Mucosa of rectum (tissue), 2 donors: ENCODE measurements at regions not wholly inside any gene's neighbourhood (a gene's known extent, or its start where the extent isn't known, plus 50 kb on each side); places are given as distances from the start of the nearest gene placed in this dataset.

ENCODE experiments used
- H3K27ac ChIP-seq, 2 donors: one replicate each; pipeline ENCODE4 v1.7.0; 2013; ENCODE audit warnings: inconsistent platforms in 2 of 2, low read depth in 2 of 2, low read length in 2 of 2
- H3K27me3 ChIP-seq, 2 donors: one replicate each; pipeline ENCODE4 v1.7.0; 2013; ENCODE audit warnings: low read length in 2 of 2; ENCODE audit not compliant: control insufficient read depth in 2 of 2, insufficient read depth in 2 of 2
- H3K36me3 ChIP-seq, 2 donors: one replicate each; pipeline ENCODE4 v1.7.0; 2013; ENCODE audit warnings: low read length in 2 of 2; ENCODE audit not compliant: control insufficient read depth in 2 of 2, insufficient read depth in 2 of 2
- H3K4me1 ChIP-seq, 2 donors: one replicate each; pipeline ENCODE4 v1.7.0; 2013; ENCODE audit warnings: low read length in 2 of 2, mild to moderate bottlenecking in 1 of 2; ENCODE audit not compliant: control insufficient read depth in 2 of 2, insufficient read depth in 2 of 2
- H3K4me3 ChIP-seq, 2 donors: one replicate each; pipeline ENCODE4 v1.7.0; 2013; ENCODE audit warnings: low read length in 2 of 2
- H3K9ac ChIP-seq, 2 donors: one replicate each; pipeline ENCODE4 v1.7.0; 2013; ENCODE audit warnings: low read length in 2 of 2, low read depth in 1 of 2, mild to moderate bottlenecking in 1 of 2
- H3K9me3 ChIP-seq, 2 donors: one replicate each; pipeline ENCODE4 v1.7.0; 2013; ENCODE audit warnings: low read length in 2 of 2; ENCODE audit not compliant: control insufficient read depth in 2 of 2
- donor health status: healthy.
- donor health status: Normal muscosa, but diverticular disease.

DNA sequence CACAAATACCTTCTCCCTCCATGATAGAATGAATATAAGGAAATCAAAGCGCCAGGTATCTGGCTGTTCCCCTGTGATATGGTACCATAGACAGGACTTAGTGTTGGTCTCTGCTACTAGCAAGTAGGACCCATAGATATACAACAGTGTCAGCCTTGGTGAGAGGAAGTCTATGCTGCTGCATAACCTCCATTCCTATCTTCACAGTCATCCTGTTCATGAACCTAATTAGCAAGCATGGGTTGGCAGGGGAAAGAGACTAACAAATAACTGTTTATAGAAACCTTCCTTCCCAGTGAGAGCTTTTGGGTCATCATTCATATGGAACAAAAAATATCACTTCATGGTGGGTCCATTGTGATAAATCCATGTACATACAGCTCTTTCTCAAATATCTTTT lies 188.9 kb upstream of the FAM98A start:
- Histone ChIP-seq H3K4me1 (no peaks in the 10 kb centered on the region), H3K4me3 (no peak overlapping the region), H3K9me3 (no peaks in the 10 kb centered on the region), H3K36me3 (no peaks in the 10 kb centered on the region), H3K27me3 (no peaks in the 10 kb centered on the region), H3K9ac (no peak overlapping the region), H3K27ac (no peak overlapping the region)

DNA sequence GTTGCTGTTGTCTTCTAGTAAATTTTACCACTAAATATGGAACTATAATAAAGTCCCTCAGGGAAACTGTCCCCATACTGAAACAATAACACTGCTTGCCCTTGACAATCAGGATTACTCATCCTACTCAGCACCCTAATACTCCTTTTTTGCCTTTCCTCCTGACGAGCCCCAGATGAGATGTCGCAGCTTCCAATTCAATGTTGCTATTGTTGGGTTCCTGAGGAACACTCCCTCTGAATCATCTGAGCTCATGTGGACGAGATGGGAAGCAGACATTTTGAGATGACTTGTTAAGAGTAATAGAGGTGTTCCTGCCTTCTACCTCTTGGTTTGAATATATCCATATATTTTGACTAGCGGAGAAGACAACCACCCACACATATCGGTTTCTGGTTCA lies 187.8 kb upstream of the FAM98A start:
- H3K36me3 ChIP-seq = no peaks in the 10 kb centered on the region
- no peaks in the 10 kb centered on the region for H3K9me3 ChIP-seq
- H3K27me3 ChIP-seq = no peaks in the 10 kb centered on the region
- H3K27ac ChIP-seq = no peak overlapping the region
- H3K4me3 ChIP-seq = no peak overlapping the region
- no peaks in the 10 kb centered on the region for H3K4me1 ChIP-seq
- no peak overlapping the region for H3K9ac ChIP-seq

DNA sequence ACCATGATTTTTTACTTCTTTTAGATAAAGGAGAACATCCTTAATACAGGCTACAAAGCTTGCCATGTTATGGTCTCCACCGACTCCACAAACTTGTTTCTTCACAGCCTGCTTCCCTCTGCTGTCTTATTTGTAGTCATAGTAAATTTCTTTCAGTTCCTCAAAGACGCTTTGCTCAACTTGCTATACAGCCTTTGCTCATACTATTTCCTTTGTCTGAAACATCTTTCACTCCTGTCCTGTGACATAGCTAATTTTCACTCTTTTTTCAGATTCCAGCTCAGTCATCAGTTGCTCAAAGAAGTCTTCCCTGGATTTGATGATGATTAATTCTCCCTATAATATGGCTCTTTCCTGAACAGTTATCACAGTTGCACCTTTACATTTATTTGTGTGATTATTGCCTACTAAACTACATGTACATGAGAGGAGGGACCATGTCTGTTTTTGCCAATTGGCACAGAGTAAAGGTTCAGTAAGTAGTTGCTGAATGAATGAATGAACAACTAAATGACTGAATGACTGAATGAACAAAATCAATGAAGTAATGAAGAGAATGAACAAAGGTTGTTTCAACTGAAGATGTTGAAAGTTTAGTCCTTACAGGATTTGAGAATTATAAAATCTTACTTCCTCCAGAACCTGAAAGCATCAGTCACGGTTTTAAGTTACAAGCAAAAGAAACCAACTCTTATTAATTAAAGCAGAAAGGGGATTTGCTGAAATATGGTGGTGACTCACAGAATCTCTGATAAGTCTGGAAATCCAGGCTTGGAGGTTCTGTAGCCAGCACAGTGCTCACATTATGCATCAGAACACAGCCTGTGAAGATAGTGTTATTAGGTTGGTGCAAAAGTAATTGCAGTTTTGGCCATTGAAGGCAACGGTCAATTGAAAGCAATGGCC lies 186.4 kb upstream of the FAM98A start:
- no peaks in the 10 kb centered on the region for H3K36me3 ChIP-seq
- H3K9me3 ChIP-seq = no peaks in the 10 kb centered on the region
- H3K4me3 ChIP-seq = no peak overlapping the region
- H3K9ac ChIP-seq = no peak overlapping the region
- no peaks in the 10 kb centered on the region for H3K4me1 ChIP-seq
- no peaks in the 10 kb centered on the region for H3K27me3 ChIP-seq
- H3K27ac ChIP-seq = no peak overlapping the region

DNA sequence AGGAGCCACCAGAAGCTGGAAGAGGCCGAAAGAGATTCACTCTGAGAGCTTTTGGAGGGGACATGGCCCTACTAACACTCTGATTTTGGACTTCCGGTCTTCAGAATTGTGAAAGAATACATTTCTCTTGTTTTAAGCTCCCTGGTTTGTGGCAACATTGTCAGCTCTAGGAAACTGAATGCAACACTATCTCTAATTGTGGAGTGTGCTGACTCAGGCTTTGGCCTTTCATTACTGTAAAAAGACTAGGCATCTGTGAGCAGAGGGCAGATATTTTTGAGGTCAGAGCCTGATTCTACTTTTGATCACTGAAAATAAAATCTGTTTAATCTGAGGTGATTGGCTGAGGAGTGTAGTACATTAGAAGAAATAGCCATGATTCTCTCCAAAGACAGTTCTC lies 185.4 kb upstream of the FAM98A start:
- Histone ChIP-seq H3K27ac (no peak overlapping the region), H3K27me3 (no peaks in the 10 kb centered on the region), H3K4me1 (no peaks in the 10 kb centered on the region), H3K9me3 (no peaks in the 10 kb centered on the region), H3K4me3 (no peak overlapping the region), H3K9ac (no peak overlapping the region), H3K36me3 (no peaks in the 10 kb centered on the region)

DNA sequence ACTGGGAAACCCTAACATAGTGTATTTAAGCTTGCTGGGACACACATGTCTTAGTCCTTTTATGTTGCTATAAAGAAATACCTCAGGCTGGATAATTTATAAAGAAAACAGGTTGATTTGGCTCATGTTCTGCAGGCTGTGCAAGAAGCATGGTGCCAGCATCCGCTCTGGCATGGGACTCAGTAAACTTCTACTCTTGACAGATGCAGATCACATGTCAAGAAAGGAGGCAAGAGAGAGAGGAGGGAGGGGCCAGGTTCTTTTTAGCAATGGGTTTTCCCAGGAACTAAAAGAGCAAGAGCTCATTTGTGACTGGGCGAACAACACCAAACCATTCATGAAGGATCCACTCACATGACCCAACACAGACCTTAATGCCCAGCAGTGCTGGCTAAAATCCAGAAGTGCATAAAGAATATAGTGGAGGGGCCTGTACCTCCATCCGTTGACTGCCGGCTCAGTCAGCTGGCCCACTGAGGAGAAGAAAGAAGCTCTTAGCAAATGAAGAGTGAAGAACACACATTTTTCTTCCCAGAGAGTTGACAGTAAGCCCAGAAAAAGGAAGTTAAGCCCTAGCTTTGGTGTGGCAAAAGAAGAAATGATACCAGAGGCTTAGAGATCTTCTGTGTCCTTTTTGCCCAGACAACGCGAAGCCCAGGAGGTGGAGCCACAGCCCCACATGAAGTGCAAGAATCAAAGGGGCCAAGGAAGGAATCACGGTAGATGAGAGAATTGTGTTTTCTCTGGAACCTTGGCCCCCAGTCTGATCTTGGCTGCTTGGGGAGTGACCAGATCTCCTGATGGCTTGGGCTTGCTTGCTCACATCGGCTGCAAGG lies 183.5 kb upstream of the FAM98A start:
- no peak overlapping the region for H3K4me3 ChIP-seq
- no peak overlapping the region for H3K27ac ChIP-seq
- H3K9ac ChIP-seq = no peak overlapping the region
- H3K4me1 ChIP-seq = no peaks in the 10 kb centered on the region
- H3K27me3 ChIP-seq = no peaks in the 10 kb centered on the region
- H3K36me3 ChIP-seq = no peaks in the 10 kb centered on the region
- no peaks in the 10 kb centered on the region for H3K9me3 ChIP-seq

DNA sequence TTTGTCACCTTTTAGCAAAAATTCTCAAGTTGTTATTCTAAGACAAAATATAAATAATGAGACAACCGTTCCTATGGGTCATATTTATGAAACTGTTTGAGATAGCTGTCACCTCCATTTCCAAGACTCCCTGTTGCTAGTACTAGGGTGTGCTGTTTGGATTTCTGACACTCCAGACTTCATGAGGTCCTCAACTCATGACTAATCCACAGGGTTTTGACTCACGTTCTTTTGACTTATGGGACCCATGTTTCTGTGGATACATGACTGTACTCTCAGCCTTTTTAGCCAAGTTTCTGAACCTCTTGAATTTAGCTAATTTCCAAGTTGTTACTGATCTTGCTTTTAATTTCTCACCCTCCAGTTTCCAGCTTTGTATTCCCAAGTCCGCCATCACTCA lies 178.7 kb upstream of the FAM98A start:
- no peaks in the 10 kb centered on the region for H3K27me3 ChIP-seq
- no peak overlapping the region for H3K9ac ChIP-seq
- no peaks in the 10 kb centered on the region for H3K9me3 ChIP-seq
- no peak overlapping the region for H3K27ac ChIP-seq
- no peak overlapping the region for H3K4me3 ChIP-seq
- H3K4me1 ChIP-seq = no peaks in the 10 kb centered on the region
- no peaks in the 10 kb centered on the region for H3K36me3 ChIP-seq

DNA sequence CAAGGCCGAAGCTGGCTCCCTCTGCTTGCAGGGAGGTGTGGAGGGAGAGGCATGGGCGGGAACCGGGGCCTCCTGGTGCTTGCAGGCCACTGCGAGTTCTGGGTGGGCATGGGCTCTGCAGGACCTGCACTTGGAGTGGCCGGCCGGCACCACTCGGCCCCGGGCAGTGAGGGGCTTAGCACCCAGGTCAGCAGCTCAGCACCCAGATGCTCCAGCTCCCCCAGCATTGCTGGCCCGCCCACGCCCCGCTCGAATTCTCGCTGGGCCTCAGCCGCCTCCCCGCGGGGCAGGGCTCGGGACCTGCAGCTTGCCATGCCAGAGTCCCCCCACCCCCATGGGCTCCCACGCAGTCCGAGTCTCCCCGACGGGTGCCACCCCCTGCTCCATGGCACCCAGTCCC lies 176.2 kb upstream of the FAM98A start:
- no peak overlapping the region for H3K27ac ChIP-seq
- no peaks in the 10 kb centered on the region for H3K27me3 ChIP-seq
- H3K9me3 ChIP-seq = no peaks in the 10 kb centered on the region
- no peaks in the 10 kb centered on the region for H3K4me1 ChIP-seq
- no peak overlapping the region for H3K9ac ChIP-seq
- H3K36me3 ChIP-seq = no peaks in the 10 kb centered on the region
- no peak overlapping the region for H3K4me3 ChIP-seq

DNA sequence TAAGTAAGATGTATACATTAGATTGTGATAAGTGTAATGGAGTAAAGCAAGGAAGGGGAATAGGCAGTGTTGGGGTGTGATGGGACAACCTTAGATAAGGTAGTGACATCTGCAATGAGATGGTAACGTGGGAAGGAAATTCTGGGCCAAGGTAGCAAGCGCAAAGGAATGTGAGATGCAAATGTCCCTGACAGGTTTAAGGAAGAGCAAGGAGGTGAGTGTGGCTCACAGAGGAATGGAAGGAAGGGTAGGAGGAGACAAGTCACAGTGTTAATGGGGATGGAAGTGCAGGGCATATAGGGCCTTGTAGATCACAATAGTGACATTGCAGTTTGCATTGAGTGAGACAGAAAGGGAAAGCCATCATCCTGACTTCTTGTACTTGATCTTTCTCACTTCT lies 170.9 kb upstream of the FAM98A start:
- no peak overlapping the region for H3K27ac ChIP-seq
- H3K27me3 ChIP-seq = no peaks in the 10 kb centered on the region
- H3K9ac ChIP-seq = no peak overlapping the region
- no peaks in the 10 kb centered on the region for H3K36me3 ChIP-seq
- no peak overlapping the region for H3K4me3 ChIP-seq
- H3K9me3 ChIP-seq = no peaks in the 10 kb centered on the region
- H3K4me1 ChIP-seq = no peaks in the 10 kb centered on the region

DNA sequence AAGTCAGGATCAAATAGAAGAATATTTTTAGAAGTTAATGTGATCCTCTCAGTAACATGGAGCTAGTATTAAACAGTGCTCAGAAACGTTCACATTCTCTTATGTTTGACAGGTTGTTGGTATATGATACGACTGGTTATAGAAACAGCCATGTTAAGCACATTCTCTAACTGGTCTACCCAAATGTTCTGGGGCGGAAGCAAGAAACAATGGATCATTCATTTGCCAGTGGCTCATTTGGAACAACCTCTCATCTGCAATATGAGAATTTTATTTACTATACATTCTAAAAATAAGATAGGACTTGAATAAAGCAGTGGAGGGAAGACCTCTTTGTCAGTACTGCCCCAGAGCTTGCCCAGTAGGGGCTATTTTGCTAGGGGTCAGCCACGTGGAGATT lies 167.1 kb upstream of the FAM98A start:
- peaks cover 0 to 3% of the 10 kb centered on the region in 2 donors for H3K9me3 ChIP-seq
- H3K36me3 ChIP-seq = no peaks in the 10 kb centered on the region
- H3K9ac ChIP-seq = no peak overlapping the region
- H3K4me1 ChIP-seq = no peaks in the 10 kb centered on the region
- H3K27ac ChIP-seq = no peak overlapping the region
- H3K4me3 ChIP-seq = no peak overlapping the region
- no peaks in the 10 kb centered on the region for H3K27me3 ChIP-seq

DNA sequence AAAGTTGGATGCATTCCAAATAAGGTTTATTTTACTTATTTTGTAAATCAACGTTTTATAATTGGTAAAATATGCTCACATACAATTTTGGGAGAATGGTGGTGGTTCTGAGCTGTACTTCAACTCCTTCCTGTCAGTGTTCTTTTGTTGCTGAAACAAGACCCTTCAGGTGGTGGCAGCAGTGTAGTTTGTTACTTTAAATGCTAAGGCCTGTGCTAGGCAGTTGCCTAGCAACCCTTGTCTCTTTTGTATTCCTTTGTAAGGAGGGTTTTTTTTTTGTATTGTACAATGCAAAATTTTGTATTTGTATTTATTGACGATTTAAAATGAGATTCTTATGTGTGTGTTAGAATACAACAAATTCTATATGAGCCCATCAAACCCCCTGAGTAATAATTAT lies 166.0 kb upstream of the FAM98A start:
- Histone ChIP-seq H3K9ac (no peak overlapping the region), H3K36me3 (no peaks in the 10 kb centered on the region), H3K4me1 (no peaks in the 10 kb centered on the region), H3K27me3 (no peaks in the 10 kb centered on the region), H3K9me3 (peaks cover 0 to 6% of the 10 kb centered on the region in 2 donors), H3K4me3 (no peak overlapping the region), H3K27ac (no peak overlapping the region)
